Uterus (tissue), 2 donors: ENCODE measurements at regions not wholly inside any gene's neighbourhood (a gene's known extent, or its start where the extent isn't known, plus 50 kb on each side); places are given as distances from the start of the nearest gene placed in this dataset.

Experiments
- POLR2A ChIP-seq, 2 donors: fragments of 450-650 bp; IDR thresholded peaks; one replicate each; pipeline ENCODE4 v1.6.1; 2016; ENCODE audit warnings: antibody characterized with exemption in 2 of 2, mild to moderate bottlenecking in 1 of 2, moderate library complexity in 1 of 2
- TF ChIP-seq, protein P1 (sequence below), 4 experiments: fragments of 200-600 bp in 2 of 4; fragments of 450-650 bp in 2 of 4; sonication (generic) in 2 of 4; IDR thresholded peaks; one replicate each; pipeline ENCODE4 v1.5.1; 2016 to 2019; ENCODE audit warnings: antibody characterized with exemption in 4 of 4, mild to moderate bottlenecking in 2 of 4, moderate library complexity in 1 of 4

DNA sequence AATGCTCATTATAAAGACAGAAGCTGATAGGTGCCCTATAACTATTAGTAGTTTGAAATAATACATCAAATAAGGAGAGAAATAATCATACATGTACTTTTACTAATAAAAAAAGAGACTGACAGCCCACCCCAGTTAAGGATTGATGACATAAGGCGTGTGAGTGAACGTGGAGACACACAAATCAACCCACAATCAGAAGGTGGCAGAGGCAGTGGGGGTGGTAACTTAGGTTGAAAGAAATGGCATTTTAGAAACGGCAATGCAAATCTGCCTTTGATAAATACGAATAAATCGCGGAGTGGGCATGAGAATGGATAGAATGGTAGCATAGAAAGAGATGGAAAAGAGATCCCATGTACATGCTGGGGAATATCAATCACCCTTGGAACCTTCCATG is 256.2 kb upstream of the ATP10A start:
- TF ChIP-seq, protein P1, sequence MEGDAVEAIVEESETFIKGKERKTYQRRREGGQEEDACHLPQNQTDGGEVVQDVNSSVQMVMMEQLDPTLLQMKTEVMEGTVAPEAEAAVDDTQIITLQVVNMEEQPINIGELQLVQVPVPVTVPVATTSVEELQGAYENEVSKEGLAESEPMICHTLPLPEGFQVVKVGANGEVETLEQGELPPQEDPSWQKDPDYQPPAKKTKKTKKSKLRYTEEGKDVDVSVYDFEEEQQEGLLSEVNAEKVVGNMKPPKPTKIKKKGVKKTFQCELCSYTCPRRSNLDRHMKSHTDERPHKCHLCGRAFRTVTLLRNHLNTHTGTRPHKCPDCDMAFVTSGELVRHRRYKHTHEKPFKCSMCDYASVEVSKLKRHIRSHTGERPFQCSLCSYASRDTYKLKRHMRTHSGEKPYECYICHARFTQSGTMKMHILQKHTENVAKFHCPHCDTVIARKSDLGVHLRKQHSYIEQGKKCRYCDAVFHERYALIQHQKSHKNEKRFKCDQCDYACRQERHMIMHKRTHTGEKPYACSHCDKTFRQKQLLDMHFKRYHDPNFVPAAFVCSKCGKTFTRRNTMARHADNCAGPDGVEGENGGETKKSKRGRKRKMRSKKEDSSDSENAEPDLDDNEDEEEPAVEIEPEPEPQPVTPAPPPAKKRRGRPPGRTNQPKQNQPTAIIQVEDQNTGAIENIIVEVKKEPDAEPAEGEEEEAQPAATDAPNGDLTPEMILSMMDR (IDR thresholded peaks at IDR 0.05): no peak
- no peak for TF ChIP-seq POLR2A (IDR thresholded peaks at IDR 0.05)
